AG09319 (cell line): ENCODE measurements at regions not wholly inside any gene's neighbourhood (a gene's known extent, or its start where the extent isn't known, plus 50 kb on each side); places are given as distances from the start of the nearest gene placed in this dataset.

Source experiments
- DNase-seq: peaks from one replicate; pipeline ENCODE4 v3.0.0-alpha.2; 2010; ENCODE audit warnings: low read depth; ENCODE audit errors: extremely low read depth
- TF ChIP-seq, protein P1 (sequence below): IDR thresholded peaks from 2 replicates; pipeline ENCODE4 v1.5.1; 2011; ENCODE audit warnings: low read depth, mild to moderate bottlenecking, inconsistent platforms, low read length, moderate library complexity

DNA sequence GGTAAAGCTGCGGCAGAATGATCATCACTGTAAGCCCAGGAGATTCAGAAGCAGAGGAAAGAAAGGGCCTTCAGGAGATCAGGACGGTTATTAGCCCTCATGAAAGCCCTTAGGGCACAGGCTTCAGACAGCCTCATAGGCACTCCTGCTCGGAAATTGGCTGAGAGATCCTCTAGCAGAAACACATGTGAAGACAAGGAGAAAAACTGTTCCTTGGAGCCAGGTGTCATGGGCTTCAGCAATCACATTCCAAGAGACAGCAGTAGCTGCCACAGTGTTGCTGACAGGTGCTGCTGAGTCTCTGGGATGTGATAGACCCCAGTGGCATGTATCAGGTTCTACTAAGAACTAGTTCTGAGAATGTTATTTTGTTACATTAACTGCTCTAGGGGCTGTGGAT, 88.8 kb upstream of the DYRK2 start:
- DNase-seq, result no peak
- TF ChIP-seq, protein P1, sequence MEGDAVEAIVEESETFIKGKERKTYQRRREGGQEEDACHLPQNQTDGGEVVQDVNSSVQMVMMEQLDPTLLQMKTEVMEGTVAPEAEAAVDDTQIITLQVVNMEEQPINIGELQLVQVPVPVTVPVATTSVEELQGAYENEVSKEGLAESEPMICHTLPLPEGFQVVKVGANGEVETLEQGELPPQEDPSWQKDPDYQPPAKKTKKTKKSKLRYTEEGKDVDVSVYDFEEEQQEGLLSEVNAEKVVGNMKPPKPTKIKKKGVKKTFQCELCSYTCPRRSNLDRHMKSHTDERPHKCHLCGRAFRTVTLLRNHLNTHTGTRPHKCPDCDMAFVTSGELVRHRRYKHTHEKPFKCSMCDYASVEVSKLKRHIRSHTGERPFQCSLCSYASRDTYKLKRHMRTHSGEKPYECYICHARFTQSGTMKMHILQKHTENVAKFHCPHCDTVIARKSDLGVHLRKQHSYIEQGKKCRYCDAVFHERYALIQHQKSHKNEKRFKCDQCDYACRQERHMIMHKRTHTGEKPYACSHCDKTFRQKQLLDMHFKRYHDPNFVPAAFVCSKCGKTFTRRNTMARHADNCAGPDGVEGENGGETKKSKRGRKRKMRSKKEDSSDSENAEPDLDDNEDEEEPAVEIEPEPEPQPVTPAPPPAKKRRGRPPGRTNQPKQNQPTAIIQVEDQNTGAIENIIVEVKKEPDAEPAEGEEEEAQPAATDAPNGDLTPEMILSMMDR, result no peak

DNA sequence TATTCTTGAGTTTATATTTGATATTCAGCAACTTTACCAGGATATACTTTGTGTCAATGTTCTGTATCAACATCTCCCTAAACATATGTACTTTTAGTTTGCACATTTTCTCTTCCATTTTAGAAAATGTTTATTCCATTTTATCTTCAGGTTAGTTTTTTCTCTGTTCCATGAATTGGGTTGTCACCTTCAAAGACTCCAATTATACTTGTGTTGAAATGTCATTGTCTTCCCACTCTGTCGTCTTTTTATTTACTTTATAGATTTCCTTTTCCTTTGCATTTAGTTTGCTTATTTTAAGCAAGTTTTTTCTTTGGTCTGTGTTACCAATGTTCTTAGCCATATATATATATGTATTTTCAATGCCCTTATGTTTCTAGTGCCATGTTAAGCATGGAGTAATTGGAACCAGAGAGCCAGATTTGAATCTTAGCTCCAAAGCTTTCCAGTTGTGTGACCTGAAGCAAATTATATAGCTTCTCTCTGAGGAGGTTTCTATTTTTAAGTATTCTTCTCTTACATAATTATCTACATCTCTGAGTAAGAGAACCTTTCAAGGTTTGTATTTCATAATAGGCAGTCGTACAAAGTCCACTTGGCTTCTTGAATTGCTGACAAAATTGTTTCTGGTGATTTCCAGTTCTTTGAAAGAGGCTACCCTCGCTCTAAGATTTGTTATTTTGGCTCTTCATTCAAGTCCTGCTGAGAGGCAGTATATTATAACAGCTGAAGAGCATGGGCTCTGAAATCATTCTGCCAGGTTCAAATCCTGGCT, 85.8 kb upstream of the DYRK2 start:
- TF ChIP-seq, protein P1, result no peak
- DNase-seq, result no peak

DNA sequence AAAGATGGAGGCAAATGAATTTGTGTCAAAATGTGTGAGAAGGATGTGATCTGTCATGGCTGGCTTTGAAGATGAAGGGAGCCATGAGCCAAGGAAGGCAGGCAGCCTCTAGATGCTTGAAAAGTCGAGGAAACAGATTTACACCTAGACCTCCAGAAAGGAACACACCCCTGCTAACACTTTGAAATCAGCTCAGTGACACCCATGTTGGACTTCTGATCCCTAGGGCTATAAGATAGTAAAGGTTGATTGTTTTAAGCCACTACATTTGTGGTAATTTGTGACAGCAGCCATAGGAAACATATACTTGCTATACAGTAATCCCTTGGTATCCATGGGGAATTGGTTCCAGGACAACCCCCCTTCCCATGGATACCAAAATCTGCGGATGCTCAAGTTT, 80.5 kb upstream of the DYRK2 start:
- TF ChIP-seq, protein P1, result no peak
- DNase-seq, result no peak

DNA sequence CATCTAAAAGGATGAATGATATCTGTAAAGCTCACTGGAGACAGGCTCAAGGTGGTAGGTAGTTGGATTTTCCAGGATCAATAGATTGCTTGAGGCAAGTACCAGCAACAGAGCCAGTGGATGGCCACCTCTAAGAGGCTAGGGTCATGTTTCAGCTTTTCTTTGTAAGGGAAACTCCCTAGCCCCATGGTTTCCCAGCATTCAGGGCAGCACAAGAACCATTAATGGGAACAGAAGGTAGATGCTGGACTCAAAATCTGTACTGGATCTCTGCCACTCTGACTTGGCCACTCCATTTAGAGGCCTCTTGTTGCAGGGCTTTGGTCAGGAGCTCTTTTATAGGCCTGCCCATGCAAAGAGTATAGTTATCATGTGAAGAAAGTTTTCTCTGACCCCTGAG, 76.1 kb upstream of the DYRK2 start:
- TF ChIP-seq, protein P1, result no peak
- DNase-seq, result no peak

DNA sequence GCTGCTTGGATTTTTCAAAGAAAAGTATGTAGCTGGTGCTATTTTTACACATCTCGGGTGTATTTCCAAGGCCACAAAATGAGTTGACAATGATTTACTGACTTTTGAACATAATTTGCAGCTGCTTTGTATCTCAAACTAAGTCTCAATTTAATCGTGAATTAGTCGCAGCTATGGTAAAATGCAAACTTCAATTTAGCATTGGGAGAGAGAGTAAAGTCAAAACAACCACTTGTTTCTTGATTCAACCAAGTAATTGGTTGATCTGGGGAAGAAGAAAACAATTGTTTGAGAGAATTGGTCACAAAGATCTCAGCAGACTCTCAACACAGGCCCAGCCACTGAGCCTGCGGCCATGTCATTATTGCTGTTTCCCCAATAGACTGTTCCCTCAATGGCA, 75.0 kb upstream of the DYRK2 start:
- no peak for DNase-seq
- TF ChIP-seq, protein P1, result no peak

DNA sequence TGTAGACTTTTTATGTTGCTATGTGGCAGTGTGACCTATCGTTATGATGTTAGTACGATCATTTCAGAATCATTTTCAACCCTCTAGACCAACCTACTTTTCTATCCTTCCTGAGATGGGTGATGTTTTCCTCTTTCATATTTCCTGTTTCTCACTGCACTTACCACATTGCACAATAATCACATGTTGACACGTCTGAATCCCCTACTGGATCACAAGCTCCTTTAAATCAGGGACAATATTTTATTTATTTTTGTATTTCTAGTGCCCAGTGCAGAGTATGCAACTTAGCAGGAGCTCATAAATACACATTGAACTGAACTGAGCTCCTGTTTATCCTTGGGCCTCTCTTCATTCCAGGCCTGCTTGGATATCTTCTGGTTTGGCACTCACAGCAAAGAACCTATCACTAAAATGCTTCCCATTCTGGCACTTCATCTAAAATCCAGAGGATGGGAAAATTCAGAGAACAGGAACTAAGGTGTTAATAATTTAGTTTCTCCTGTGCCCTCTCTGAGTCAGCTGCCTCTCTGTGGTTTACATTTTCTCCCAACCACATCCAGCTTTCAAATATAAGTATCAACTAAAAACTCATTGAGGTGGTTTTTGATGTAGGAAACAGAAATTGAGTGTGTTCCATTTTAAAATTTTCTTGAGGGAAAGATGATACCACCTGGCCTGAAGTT, 69.4 kb upstream of the DYRK2 start:
- DNase-seq, result no peak
- TF ChIP-seq, protein P1, result no peak

DNA sequence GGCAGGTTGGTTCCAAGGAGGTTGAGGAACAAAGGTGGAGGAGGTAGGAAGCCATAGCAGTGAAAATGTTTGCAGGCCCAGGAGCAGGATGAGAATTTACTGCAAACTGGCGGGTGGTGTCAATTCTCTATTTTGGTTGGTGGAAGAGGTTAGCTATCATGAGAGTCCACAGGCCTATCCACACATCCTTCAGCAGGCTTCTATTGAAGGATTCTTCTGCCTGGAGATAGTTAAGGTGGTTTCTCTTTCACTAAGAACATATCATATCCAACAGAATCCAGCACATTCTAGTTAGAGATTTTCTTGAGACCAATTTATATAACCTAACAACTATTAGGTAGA, 68.9 kb upstream of the DYRK2 start:
- DNase-seq, result no peak
- TF ChIP-seq, protein P1, result no peak
